ENCODE measurements at regions not wholly inside any gene's neighbourhood (a gene's known extent, or its start where the extent isn't known, plus 50 kb on each side); places are given as distances from the start of the nearest gene placed in this dataset.

DNA sequence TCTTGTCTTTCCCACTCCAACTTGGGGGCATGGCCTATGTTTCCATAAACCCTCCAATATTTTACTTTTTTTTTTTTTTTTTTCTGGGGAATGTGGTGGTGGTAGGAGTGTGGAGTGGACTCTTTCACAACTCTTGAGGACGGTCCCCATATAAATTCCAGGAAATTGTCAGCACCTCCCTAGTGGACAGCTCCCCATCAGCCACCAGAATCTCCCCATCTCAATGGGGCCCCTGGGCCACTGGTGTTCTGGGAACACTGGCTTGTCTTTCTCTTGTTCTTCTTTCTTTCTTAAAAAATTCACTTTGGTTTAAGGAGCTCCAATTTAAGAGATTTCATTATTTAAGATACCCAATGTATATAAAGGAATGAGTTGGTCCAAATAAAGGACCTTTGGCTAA, 74.1 kb downstream of the ADM start:
- H3K4me3 ChIP-seq (ENCODE audit: low read depth, low read length), result no peak overlapping the region
- TF ChIP-seq, protein P1, sequence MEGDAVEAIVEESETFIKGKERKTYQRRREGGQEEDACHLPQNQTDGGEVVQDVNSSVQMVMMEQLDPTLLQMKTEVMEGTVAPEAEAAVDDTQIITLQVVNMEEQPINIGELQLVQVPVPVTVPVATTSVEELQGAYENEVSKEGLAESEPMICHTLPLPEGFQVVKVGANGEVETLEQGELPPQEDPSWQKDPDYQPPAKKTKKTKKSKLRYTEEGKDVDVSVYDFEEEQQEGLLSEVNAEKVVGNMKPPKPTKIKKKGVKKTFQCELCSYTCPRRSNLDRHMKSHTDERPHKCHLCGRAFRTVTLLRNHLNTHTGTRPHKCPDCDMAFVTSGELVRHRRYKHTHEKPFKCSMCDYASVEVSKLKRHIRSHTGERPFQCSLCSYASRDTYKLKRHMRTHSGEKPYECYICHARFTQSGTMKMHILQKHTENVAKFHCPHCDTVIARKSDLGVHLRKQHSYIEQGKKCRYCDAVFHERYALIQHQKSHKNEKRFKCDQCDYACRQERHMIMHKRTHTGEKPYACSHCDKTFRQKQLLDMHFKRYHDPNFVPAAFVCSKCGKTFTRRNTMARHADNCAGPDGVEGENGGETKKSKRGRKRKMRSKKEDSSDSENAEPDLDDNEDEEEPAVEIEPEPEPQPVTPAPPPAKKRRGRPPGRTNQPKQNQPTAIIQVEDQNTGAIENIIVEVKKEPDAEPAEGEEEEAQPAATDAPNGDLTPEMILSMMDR (IDR thresholded peaks at IDR 0.05; ENCODE audit: insufficient read depth, low read depth, low read length), result no peak
- peak; percentile 52 for DNase-seq (ENCODE audit: low read depth)

- no peak for DNase-seq (ENCODE audit: low read depth)
- no peak overlapping the region for H3K4me3 ChIP-seq (ENCODE audit: low read depth, low read length)
Measured at GRCh38 chr11:10379426-10379825, 74.6 kb downstream of the ADM start.

DNA sequence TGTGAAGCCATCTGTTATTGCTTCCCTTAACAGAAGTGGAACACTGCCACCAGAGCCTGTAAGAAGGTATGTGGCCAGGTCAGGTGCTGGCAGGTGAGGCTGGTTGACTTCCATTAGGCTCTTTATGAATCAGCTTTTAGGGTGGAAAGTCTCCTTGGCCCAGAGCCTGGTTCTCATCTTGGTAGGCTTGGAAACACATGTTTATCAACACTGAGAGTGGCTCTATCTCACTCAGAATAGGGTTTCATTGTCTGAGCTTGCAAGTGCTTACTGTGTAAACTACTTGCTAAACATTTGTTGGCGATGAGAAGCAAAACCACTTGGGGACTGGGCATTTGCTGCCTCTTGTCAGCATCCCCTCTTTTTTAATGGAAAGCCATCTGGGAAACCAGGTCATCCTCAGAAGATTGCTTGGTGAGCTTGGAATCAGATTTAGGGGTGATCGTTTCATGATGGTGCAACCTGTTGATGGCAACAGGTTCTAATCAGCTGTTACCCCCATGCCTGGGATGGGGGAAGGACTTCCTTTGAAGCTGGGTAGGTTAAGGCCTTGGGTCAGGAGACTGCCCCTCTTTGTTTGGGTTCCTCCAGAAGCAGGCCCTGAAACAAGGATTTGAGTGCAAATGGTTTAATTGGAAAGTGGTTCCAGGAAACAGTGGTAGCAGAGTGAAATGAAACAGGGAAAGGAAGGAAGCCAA, 75.0 kb upstream of the AMPD3 start:
- TF ChIP-seq, protein P1 (IDR thresholded peaks at IDR 0.05; ENCODE audit: insufficient read depth, low read depth, low read length), result no peak
- no peak overlapping the region for H3K4me3 ChIP-seq (ENCODE audit: low read depth, low read length)
- DNase-seq (ENCODE audit: low read depth), result no peak

More at GRCh38 chr11:10379426-10379825, 74.6 kb downstream of the ADM start:
- TF ChIP-seq, protein P1 (IDR thresholded peaks at IDR 0.05; ENCODE audit: insufficient read depth, low read depth, low read length), result no peak

GRCh38 chr11:10380921-10381320, 74.1 kb upstream of the AMPD3 start:
- TF ChIP-seq, protein P1 (IDR thresholded peaks at IDR 0.05; ENCODE audit: insufficient read depth, low read depth, low read length), result no peak

DNA sequence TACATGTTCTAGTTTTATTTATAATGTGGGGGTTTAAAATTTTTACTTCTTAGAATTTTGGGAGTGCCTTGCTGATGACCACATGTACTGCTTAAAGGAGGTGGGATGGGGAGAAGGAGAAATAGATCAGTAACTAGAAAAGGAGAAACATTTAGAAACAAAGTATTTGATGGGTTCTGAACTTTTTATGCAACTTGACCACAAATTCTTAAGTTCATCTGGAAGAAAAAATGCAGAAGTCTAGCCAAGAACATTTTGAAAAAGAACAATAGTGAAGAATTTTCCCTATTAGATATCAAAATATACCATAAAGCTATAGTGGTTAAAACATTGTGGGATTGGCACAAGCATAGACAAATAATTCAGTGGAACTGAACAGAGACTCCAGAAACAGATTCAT, 73.3 kb upstream of the AMPD3 start:
- no peak for DNase-seq (ENCODE audit: low read depth)
- H3K4me3 ChIP-seq (ENCODE audit: low read depth, low read length), result no peak overlapping the region
- TF ChIP-seq, protein P1 (IDR thresholded peaks at IDR 0.05; ENCODE audit: insufficient read depth, low read depth, low read length), result no peak

More at GRCh38 chr11:10380921-10381320, 74.1 kb upstream of the AMPD3 start:
- no peak overlapping the region for H3K4me3 ChIP-seq (ENCODE audit: low read depth, low read length)
- DNase-seq (ENCODE audit: low read depth), result no peak

- TF ChIP-seq, protein P1 (IDR thresholded peaks at IDR 0.05; ENCODE audit: insufficient read depth, low read depth, low read length), result no peak
- no peak overlapping the region for H3K4me3 ChIP-seq (ENCODE audit: low read depth, low read length)
- DNase-seq (ENCODE audit: low read depth), result no peak
Measured at GRCh38 chr11:10382518-10382917, 72.5 kb upstream of the AMPD3 start.

- H3K4me3 ChIP-seq (ENCODE audit: low read depth, low read length), result no peak overlapping the region
- peak; percentile 66 for DNase-seq (ENCODE audit: low read depth)
- TF ChIP-seq, protein P1 (IDR thresholded peaks at IDR 0.05; ENCODE audit: insufficient read depth, low read depth, low read length), result no peak
Measured at GRCh38 chr11:10385696-10386095, 69.4 kb upstream of the AMPD3 start.

All from fibroblast of villous mesenchyme (primary cell).